Adrenal gland (tissue), 9 donors: ENCODE measurements at regions not wholly inside any gene's neighbourhood (a gene's known extent, or its start where the extent isn't known, plus 50 kb on each side); places are given as distances from the start of the nearest gene placed in this dataset.
"Not testable (repeated sequence)": the region's sequence is repeated elsewhere in the genome, so short reads cannot be mapped to it uniquely, and the experiment has no call there.

ENCODE experiments used
- DNase-seq, 7 donors: peaks; one replicate each; pipeline ENCODE4 v3.0.0-alpha.2; 2019 to 2020
- H3K27ac ChIP-seq, 5 donors: fragments of 200-600 bp; sonication (generic) in 4 of 5; 1 replicate in 3 of 5; 2 replicates in 2 of 5; pipeline versions ENCODE4 v1.5.1 to v1.8.0; 2016 to 2020; ENCODE audit warnings: mild to moderate bottlenecking in 1 of 5
- H3K27me3 ChIP-seq: fragments of 200-600 bp; 2 replicates; pipeline ENCODE4 v1.8.0; 2021
- H3K36me3 ChIP-seq, 2 donors: fragments of 200-600 bp; replicated peaks in 1 of 2; 1 replicate in 1 of 2; 2 replicates in 1 of 2; pipeline versions ENCODE4 v1.5.1 to v1.8.0; 2018 to 2022
- H3K4me1 ChIP-seq, 2 donors: fragments of 200-600 bp; replicated peaks in 1 of 2; 1 replicate in 1 of 2; 2 replicates in 1 of 2; pipeline versions ENCODE4 v1.5.1 to v1.8.0; 2018 to 2021
- H3K4me3 ChIP-seq, 4 donors: fragments of 200-600 bp; sonication (generic) in 3 of 4; one replicate each; pipeline ENCODE4 v1.5.1; 2016 to 2018
- H3K9me3 ChIP-seq, 3 donors: fragments of 200-600 bp; sonication (generic) in 1 of 3; replicated peaks in 1 of 3; 1 replicate in 2 of 3; 2 replicates in 1 of 3; pipeline versions ENCODE4 v1.5.1 to v1.8.0; 2016 to 2021
- POLR2A ChIP-seq, 2 donors: fragments of 450-650 bp; IDR thresholded peaks; one replicate each; pipeline ENCODE4 v1.6.1; 2017; ENCODE audit warnings: antibody characterized with exemption in 2 of 2, mild to moderate bottlenecking in 2 of 2, moderate library complexity in 1 of 2
- WGBS, 4 donors: extraction: QIAGEN DNeasy Blood & Tissue Kit in 2 of 4; methylation state at CpG; one replicate each; pipeline versions ENCODE4 v1.1.5 to v1.1.7; 2013 to 2017; 5-methylcytosine and 5-hydroxymethylcytosine counted together
- intact Hi-C, 2 donors: fragments of 100-400 bp; cut with DNase I; formaldehyde crosslinking; loops; one replicate each; pipeline versions ENCODE4 v1.14.1 to v1.15.0; 2022 to 2023
- TF ChIP-seq, protein P1 (sequence below), 6 experiments: fragments of 450-650 bp in 4 of 6; fragments of 200-600 bp in 2 of 6; sonication (generic) in 1 of 6; IDR thresholded peaks; 1 replicate in 5 of 6; 2 replicates in 1 of 6; pipeline versions ENCODE4 v1.5.1 to v1.8.0; 2016 to 2021; ENCODE audit warnings: antibody characterized with exemption in 6 of 6, mild to moderate bottlenecking in 2 of 6, moderate library complexity in 1 of 6
- donor health status: healthy with polysubstance abuse.
- donor health status: Bipolar disorder and iron deficiency.
- donor health status: DM: yes; HTN: yes; CAD: no.
- donor health status: DM: no; HTN: no; CAD: no.
- donor health status: DM: no; HTN: no; CAD: no.

DNA sequence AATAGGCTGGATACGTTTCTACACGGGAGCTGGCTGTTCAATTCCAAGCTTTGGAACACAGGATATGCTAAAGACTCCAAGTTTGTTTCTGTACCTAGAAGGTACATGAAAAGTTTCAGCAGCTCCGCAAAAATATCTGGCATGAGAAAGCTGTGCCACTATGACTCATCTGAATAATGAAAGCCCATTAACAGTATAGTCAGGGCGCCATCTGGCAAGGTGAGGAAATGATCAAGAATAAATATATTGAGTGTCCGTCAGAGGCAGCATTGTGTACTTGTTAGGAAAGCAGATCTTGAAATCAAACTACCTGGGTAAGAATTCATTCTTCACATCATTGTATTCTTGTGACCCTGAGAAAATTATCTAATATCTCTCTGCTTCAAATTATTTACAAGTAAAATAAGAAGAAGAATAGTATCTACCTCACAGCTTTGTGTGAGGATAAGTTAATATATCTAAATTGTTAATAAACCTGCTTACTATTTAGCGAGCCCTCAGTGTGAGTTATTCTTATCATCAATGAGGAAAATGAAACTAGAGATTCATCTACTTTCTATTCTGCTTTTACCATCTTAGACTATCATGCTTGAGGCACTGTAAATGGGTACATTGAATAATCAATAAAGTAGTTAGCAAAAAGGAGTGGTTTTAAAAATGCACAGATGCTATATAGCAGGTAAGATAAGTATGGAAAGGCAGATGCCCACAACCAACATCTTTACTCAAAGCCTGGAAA is 53.5 kb downstream of the FSCB start:
- 69 to 80% (median 76%) methylated on average over 6 of the region's 6 CpGs for WGBS, 4 donors
- H3K36me3 ChIP-seq: no peaks in the 10 kb centered on the region
- DNase-seq: no peak
- no peak overlapping the region for H3K27ac ChIP-seq
- intact Hi-C loops: no loop called here
- H3K27me3 ChIP-seq: no peaks in the 10 kb centered on the region
- H3K4me3 ChIP-seq: no peak overlapping the region
- H3K9me3 ChIP-seq: no peaks in the 10 kb centered on the region
- TF ChIP-seq, protein P1, sequence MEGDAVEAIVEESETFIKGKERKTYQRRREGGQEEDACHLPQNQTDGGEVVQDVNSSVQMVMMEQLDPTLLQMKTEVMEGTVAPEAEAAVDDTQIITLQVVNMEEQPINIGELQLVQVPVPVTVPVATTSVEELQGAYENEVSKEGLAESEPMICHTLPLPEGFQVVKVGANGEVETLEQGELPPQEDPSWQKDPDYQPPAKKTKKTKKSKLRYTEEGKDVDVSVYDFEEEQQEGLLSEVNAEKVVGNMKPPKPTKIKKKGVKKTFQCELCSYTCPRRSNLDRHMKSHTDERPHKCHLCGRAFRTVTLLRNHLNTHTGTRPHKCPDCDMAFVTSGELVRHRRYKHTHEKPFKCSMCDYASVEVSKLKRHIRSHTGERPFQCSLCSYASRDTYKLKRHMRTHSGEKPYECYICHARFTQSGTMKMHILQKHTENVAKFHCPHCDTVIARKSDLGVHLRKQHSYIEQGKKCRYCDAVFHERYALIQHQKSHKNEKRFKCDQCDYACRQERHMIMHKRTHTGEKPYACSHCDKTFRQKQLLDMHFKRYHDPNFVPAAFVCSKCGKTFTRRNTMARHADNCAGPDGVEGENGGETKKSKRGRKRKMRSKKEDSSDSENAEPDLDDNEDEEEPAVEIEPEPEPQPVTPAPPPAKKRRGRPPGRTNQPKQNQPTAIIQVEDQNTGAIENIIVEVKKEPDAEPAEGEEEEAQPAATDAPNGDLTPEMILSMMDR (IDR thresholded peaks at IDR 0.05): no peak
- TF ChIP-seq POLR2A (IDR thresholded peaks at IDR 0.05): no peak
- H3K4me1 ChIP-seq: no peaks in the 10 kb centered on the region

DNA sequence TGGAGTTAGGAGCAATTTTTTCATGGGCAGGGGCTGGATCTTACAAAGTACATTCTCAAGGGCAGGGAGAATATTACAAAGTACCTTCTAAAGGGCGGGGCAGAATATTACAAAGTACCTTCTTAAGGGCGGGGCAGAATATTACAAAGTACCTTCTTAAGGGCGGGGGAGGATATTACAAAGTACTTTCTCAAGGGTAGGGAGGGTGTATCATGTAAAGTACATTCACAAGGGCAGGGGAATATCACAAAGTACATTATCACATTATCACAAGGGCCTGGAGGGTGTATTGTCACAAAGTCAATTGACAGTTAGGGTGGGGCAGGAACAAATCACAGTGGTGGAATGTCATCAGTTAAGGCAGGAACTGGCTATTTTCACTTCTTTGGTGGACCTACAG is 56.9 kb downstream of the FSCB start:
- H3K27me3 ChIP-seq, H3K36me3 ChIP-seq, intact Hi-C loops, H3K4me1 ChIP-seq, H3K27ac ChIP-seq, H3K4me3 ChIP-seq, DNase-seq, H3K9me3 ChIP-seq: not testable (repeated sequence)
- 72 to 94% (median 89%) methylated on average over 3 of the region's 3 CpGs for WGBS, 4 donors

DNA sequence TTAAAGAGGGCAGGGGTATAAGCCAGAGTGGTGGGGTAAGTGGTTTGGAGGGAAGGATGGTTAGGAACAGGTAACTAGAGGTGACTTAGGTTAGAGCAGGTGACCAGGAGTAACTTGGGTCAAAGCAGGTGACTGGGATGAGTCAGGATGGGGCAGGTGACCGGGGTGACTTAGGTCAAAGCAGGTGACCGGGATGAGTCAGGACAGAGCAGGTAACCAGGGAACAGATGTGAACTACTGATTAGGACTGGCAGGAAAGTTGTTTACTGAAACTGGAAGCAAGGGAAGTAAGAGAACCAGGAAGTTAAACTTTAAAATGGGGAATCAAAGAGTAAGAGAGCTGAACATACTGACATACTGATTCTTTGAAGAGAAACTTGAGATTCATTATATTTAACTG is 57.4 kb downstream of the FSCB start:
- intact Hi-C loops: no loop called here
- no peak for TF ChIP-seq POLR2A (IDR thresholded peaks at IDR 0.05)
- TF ChIP-seq, protein P1 (IDR thresholded peaks at IDR 0.05): no peak
- no peaks in the 10 kb centered on the region for H3K9me3 ChIP-seq
- no peaks in the 10 kb centered on the region for H3K27me3 ChIP-seq
- H3K27ac ChIP-seq: no peak overlapping the region
- DNase-seq: no peak
- H3K4me3 ChIP-seq: no peak overlapping the region
- no peaks in the 10 kb centered on the region for H3K4me1 ChIP-seq
- H3K36me3 ChIP-seq: no peaks in the 10 kb centered on the region
- 85 to 91% (median 89%) methylated on average over 2 of the region's 2 CpGs for WGBS, 4 donors

DNA sequence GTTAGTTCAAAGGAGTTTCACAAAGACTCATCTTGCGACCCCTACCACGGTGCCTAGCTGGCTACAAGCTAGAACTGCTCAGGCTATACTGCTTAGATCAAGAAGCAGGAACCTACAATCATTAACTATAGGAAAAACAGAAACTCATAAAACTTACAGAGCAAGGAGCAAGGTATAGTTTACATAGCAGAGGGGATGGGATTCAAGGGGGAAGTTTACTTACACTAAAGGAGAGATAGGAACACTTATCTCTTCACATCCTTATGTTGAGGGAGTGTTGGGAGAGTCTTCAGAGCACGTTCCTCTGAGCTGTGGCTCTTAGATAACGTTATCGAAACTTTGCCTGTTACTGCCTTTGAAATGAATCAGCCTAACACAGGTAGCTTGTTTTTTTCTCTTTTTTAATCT is 58.1 kb downstream of the FSCB start:
- Histone ChIP-seq H3K27me3 (no peaks in the 10 kb centered on the region), H3K27ac (no peak overlapping the region), H3K4me3 (no peak overlapping the region), H3K9me3 (no peaks in the 10 kb centered on the region), H3K4me1 (no peaks in the 10 kb centered on the region), H3K36me3 (no peaks in the 10 kb centered on the region)
- intact Hi-C loops: no loop called here
- TF ChIP-seq, protein P1 (IDR thresholded peaks at IDR 0.05): no peak
- TF ChIP-seq POLR2A (IDR thresholded peaks at IDR 0.05): no peak
- 80 to 85% (median 83%) methylated on average over 5 of the region's 5 CpGs for WGBS, 4 donors
- DNase-seq: no peak

DNA sequence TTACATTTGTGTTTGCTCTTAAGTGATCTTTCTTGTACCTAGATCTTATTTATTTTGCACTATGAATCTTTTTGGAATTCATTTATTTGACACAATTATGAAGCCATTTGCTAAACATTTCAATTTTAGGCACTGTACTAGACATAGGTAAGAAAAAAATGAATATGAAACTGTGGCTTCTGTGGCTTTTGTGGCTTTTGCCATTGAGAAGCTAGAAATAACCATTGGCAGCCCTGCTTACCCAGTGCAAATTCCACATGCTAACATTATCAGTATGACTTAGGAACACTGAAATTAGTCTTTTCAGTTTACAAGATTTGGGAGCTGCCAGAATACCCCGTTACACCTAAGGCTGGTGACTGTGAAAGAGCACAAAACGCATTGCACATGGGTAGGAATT is 60.1 kb downstream of the FSCB start:
- intact Hi-C loops: no loop called here
- TF ChIP-seq POLR2A (IDR thresholded peaks at IDR 0.05): no peak
- TF ChIP-seq, protein P1 (IDR thresholded peaks at IDR 0.05): no peak
- H3K27ac ChIP-seq: no peak overlapping the region
- H3K4me3 ChIP-seq: no peak overlapping the region
- 41 to 70% (median 56%) methylated on average over 2 of the region's 2 CpGs for WGBS, 4 donors
- no peaks in the 10 kb centered on the region for H3K4me1 ChIP-seq
- no peaks in the 10 kb centered on the region for H3K9me3 ChIP-seq
- no peaks in the 10 kb centered on the region for H3K27me3 ChIP-seq
- no peak for DNase-seq
- no peaks in the 10 kb centered on the region for H3K36me3 ChIP-seq
